ENCODE measurements at regions not wholly inside any gene's neighbourhood (a gene's known extent, or its start where the extent isn't known, plus 50 kb on each side); places are given as distances from the start of the nearest gene placed in this dataset.

DNA sequence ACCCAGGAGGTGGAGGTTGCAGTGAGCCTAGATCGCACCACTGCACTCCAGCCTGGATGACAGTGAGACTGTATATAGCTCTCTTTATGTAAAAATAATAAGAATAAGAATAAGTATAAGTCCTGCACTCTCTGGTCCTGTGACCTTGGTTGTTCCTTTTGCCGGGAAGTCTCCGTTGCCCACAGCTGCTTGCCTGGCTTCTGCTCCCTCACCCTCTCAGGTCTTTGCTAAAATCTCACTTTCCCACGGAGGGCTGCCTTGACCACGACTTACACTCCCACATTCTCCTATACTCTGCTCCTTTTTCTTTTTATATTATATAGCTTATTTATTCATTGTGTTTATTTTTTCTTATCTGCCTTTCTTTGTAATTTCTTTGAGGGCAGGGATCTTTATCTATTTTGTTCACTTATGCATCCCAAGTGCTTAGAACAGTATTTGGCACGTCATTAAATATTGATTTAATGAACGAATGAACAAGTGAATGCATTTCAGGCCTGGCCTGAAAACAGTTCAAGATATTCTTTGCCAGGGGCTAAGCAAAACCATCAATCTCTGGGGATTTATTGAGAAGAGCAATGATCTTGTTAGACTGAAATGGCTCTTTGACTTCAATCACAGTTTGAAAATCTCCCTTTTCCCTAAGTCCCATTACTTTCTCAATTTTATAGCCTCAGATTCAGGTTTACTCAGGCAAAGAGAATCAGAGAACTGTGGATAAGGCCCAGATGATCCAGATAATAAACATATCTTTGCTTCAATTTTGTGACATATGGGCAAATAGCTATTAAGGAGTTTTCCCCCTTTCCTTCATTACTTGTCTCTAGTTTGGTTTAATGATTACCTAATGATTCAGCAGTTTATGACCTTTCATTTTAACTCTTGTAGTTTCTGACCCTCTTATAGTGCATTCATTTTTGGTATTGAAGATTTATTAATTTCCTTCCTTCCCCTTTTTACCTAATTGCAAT is 60.8 kb upstream of the TMC1 start:
- TF ChIP-seq, protein P1, sequence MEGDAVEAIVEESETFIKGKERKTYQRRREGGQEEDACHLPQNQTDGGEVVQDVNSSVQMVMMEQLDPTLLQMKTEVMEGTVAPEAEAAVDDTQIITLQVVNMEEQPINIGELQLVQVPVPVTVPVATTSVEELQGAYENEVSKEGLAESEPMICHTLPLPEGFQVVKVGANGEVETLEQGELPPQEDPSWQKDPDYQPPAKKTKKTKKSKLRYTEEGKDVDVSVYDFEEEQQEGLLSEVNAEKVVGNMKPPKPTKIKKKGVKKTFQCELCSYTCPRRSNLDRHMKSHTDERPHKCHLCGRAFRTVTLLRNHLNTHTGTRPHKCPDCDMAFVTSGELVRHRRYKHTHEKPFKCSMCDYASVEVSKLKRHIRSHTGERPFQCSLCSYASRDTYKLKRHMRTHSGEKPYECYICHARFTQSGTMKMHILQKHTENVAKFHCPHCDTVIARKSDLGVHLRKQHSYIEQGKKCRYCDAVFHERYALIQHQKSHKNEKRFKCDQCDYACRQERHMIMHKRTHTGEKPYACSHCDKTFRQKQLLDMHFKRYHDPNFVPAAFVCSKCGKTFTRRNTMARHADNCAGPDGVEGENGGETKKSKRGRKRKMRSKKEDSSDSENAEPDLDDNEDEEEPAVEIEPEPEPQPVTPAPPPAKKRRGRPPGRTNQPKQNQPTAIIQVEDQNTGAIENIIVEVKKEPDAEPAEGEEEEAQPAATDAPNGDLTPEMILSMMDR (IDR thresholded peaks at IDR 0.05; ENCODE audit: borderline replicate concordance) = no peak
- Histone ChIP-seq H3K4me1 (no peaks in the 10 kb centered on the region), H3K36me3 (no peaks in the 10 kb centered on the region), H3K27ac (replicated peaks) (no peak overlapping the region), H3K4me3 (no peak overlapping the region), H3K27me3 (ENCODE audit: low read depth) (no peaks in the 10 kb centered on the region), H3K9me3 (replicated peaks) (no peaks in the 10 kb centered on the region)
- intact Hi-C loops (cut with micrococcal nuclease) = no loop called here
- DNase-seq = no peak

DNA sequence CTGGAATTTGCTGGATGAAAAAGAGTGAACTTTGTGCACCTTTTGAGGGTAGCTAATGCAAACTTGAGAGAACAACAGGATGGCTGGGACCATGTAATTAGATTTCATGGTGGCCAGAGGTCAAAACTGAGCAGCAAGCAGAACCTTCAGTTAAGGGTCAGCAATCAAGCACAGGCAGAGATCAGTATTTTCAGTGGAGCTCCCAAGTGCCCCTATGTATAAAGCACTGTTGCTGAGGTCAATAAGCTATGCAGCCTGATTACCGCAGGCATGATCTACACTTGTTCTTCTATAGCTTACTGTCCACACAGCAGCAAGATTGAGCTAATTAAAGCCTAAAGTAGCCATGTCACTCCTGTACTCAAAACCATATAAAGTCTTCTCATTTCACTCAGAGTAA is 62.1 kb upstream of the TMC1 start:
- intact Hi-C loops (cut with micrococcal nuclease) = no loop called here
- DNase-seq = no peak
- TF ChIP-seq, protein P1 (IDR thresholded peaks at IDR 0.05; ENCODE audit: borderline replicate concordance) = no peak
- no peaks in the 10 kb centered on the region for H3K9me3 ChIP-seq (replicated peaks)
- H3K27me3 ChIP-seq (ENCODE audit: low read depth) = no peaks in the 10 kb centered on the region
- H3K36me3 ChIP-seq = no peaks in the 10 kb centered on the region
- H3K27ac ChIP-seq (replicated peaks) = no peak overlapping the region
- no peak overlapping the region for H3K4me3 ChIP-seq
- no peaks in the 10 kb centered on the region for H3K4me1 ChIP-seq

DNA sequence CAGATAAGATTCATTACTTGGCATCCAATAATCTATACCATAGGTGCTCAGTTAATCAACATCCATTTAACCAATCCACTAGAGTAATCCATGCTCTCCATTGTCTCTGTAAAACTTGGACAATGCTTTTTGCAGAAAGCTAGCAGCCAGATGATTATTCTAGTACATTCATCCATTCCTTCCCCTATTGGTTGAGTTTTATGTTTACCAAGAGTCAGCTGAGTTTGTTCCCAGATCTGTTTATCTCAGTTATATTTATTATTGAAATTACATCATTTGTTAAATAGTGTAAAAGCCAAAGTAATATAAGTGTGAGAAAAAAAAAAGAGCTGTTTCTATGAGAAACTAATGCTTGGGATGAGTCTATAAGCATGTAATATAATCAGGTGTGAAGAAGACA is 63.3 kb upstream of the TMC1 start:
- Histone ChIP-seq H3K27ac (replicated peaks) (no peak overlapping the region), H3K9me3 (replicated peaks) (no peaks in the 10 kb centered on the region), H3K36me3 (no peaks in the 10 kb centered on the region), H3K27me3 (ENCODE audit: low read depth) (no peaks in the 10 kb centered on the region), H3K4me1 (no peaks in the 10 kb centered on the region), H3K4me3 (no peak overlapping the region)
- intact Hi-C loops (cut with micrococcal nuclease) = no loop called here
- no peak for DNase-seq
- TF ChIP-seq, protein P1 (IDR thresholded peaks at IDR 0.05; ENCODE audit: borderline replicate concordance) = no peak

DNA sequence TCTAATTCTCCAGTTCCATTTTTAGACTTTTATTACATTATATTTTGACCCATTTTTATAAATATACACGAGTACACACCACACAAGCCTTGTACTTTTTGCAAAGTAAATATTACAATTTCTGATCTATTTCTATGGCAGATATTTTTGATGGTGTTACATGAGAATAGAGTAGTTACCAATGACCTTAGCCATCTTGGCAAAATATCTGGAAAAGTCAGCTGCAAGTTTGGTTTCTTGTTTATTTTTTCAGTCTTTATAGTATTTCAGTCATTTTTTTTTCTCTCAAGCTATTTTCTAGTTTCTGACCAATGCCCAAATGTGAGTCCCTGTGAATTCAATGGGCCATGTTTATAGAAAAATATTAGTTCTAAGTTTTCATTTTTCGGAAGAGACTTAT is 64.0 kb upstream of the TMC1 start:
- H3K4me1 ChIP-seq = no peaks in the 10 kb centered on the region
- no peak for DNase-seq
- no peak overlapping the region for H3K27ac ChIP-seq (replicated peaks)
- H3K4me3 ChIP-seq = no peak overlapping the region
- H3K9me3 ChIP-seq (replicated peaks) = no peaks in the 10 kb centered on the region
- TF ChIP-seq, protein P1 (IDR thresholded peaks at IDR 0.05; ENCODE audit: borderline replicate concordance) = no peak
- H3K27me3 ChIP-seq (ENCODE audit: low read depth) = no peaks in the 10 kb centered on the region
- intact Hi-C loops (cut with micrococcal nuclease) = no loop called here
- no peaks in the 10 kb centered on the region for H3K36me3 ChIP-seq

DNA sequence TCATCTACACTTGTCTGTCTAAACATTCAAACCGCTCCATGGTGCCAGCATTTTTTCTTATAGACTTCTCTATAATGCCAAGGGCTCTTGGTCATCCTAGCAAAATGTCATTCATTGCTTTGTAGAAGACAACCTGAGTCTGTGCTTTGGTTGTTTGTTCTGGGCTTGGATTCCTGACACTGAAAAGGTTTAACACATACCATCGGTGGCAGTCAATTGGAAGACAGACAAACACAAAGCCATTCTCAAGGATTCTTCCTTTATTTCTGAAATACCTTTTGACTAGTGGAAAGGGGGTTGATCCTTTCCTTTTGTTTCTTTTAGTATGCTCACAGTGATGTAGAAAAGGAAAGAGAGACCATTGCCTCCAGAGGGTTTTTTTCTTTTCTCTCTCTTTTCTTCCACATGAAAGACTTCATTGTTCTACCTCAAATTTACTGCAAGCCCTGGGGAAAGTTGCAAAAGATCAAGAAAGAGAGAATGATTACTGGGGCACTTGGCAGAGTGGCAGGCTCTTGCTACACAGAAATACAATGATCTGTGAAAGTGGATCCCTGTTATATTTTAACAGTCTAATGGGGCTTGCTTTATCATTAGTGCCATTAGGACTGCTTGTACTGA is 66.4 kb upstream of the TMC1 start:
- DNase-seq = no peak
- Histone ChIP-seq H3K27ac (replicated peaks) (no peak overlapping the region), H3K4me3 (no peak overlapping the region), H3K9me3 (replicated peaks) (no peaks in the 10 kb centered on the region), H3K4me1 (no peaks in the 10 kb centered on the region), H3K27me3 (ENCODE audit: low read depth) (no peaks in the 10 kb centered on the region), H3K36me3 (no peaks in the 10 kb centered on the region)
- TF ChIP-seq, protein P1 (IDR thresholded peaks at IDR 0.05; ENCODE audit: borderline replicate concordance) = no peak
- intact Hi-C loops (cut with micrococcal nuclease) = no loop called here
